Lung microvascular endothelial cell (primary cell): ENCODE measurements at regions not wholly inside any gene's neighbourhood (a gene's known extent, or its start where the extent isn't known, plus 50 kb on each side); places are given as distances from the start of the nearest gene placed in this dataset.

Source experiments
- DNase-seq, 2 donors: peaks; one replicate each; pipeline versions ENCODE4 v3.0.0 to v3.0.0-alpha.2; 2010; ENCODE audit warnings: low read depth in 2 of 2

DNA sequence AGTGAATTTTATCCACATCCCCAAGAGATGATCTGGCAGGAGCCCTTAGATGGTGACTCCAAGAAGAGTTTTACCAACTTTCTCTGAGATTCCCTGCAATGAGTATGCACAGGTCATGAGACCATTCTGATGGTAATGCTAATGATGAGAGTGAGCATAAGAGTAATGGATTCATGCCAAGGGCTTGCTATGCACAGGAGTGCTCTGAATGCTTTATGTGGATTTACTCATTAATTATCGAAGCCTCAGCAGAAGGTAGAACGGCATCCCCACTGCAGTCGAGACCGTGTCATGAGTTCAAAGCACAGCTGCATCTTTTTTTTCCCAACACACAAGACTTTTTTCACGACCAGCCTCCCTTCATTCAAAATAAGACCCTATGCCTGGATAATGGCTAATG is 355.0 kb downstream of the RAB28 start:
- DNase-seq: no peak

DNA sequence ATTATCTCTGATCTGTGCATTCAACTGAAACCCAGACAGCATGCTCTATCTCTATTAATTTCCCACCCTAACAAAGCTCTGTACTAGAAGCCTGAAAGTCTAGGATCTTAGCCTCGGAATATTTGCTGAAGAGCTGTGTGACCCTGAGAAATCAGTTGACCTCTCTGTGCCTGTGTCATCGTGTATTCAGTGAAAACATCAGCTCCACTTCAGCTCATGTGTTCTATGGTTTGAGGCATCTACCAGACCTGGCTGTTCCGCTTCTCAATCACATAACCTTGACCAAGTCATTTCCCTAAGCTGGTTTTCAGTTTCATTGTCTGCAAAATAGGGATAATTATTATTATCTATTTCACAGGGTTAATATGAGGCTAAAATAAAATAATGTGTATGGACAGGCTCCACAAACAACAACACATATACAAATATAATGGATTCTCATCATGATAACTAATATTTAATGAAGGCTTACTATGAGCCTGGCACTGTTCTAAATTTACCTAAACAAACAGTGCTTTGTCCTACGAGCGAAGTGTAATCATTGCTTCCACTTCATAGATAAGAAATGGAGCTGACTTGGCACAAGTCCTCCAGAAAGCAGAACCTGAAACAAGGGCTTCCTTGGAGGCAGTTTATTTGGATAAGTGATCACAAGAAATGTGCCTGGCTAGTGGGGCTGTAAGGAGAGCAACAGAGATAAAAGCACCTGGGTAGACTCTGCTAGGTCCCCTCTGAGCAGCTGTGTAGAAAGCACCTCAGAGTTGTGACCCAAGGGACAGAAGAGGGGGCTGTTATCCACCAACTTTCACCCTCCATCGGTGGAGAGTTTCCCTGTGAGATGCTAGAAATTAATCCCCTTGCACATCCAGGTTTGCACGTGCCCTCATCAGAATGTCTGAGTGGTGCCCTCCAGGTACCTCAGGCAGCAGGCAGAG is 356.9 kb downstream of the RAB28 start:
- no peak for DNase-seq

DNA sequence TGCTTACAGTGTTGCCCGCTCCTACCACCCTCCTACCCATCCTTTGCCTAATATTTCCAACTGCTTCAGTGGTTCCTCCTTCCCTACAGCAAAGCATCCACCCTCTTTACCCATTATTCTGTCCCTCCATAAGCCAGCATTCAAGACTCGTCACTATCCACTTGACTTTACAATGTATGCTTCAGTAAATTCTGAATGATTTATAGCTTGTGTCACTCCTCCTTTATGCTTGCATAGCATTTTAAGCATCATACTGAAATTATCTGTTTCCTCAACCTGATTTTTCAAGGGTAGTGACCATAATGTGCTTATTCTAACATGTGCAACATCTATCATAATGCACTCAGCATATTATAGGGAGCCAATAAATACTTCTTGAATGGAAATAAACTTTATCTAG is 365.5 kb downstream of the RAB28 start:
- no peak for DNase-seq

DNA sequence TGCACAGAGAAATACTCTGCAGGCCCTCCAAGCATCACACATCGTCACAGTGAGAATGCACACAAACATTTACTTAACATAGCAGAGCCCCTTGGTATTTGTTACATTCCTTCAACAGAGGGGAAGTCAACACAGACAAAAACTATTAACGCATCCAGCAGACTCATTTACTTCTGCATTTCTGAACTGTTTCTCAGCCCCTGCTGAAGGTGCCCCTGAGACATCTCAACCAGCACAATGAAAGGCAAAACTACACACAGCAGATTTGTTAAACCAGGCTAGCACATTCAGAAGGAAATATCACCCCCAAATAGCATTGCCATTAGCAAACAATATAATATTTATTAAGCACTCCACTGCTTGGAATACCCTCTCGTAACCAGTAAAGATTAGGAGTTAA is 367.0 kb downstream of the RAB28 start:
- DNase-seq: no peak

DNA sequence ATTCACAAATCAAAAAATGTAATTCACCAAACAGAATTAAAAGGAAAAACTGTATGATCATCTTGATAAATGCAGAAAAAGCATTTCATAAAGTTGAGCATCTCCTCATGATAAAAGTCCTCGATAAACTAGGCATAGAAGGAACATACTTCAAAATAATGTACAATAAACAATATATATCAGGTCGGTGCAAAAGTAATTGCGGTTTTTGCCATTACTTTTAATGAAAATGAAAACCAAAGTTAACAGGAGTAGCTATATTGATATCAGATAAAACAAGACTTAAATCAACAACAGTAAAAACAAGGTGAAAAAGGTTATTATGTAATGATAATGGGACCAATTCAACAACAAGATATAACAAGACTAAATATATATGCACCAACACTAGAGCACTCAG is 372.1 kb downstream of the RAB28 start:
- no peak for DNase-seq

DNA sequence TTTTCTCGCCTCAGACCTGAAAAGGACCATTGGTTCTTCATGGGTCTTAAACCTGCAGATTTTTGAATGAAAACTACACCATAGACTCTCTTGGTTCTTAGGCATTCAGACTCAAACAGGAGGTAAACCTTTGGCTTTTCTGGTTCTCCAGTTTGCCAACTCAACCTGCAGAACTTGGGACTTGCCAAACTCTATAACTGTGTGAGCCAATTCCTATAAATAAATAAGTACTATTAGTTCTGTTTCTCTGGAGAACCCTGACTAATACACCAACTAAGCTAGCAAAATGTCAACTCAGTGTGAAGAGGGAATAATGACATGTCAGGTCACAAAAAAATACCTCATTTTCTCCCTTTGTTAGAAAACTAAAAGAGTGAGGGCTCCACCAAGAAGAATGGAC is 374.6 kb downstream of the RAB28 start:
- no peak for DNase-seq

DNA sequence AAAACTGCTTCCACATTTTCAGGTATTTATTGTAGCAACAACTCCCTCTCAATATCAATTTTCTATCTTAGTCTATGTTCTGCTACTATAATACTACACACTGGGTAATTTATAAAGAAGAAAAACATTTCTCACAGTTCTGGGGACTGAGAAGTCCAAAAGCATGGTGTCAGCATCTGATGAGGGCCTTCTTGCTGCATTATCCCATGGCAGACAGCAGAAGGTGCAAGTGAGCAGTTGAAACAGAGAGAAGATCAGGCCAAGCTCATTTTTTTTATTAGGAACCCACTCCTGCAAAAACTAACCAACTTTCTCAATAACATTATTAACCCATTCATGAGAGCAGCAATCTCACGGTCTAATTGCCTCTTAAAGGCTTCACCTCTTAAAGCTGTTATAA is 376.0 kb downstream of the RAB28 start:
- no peak for DNase-seq

DNA sequence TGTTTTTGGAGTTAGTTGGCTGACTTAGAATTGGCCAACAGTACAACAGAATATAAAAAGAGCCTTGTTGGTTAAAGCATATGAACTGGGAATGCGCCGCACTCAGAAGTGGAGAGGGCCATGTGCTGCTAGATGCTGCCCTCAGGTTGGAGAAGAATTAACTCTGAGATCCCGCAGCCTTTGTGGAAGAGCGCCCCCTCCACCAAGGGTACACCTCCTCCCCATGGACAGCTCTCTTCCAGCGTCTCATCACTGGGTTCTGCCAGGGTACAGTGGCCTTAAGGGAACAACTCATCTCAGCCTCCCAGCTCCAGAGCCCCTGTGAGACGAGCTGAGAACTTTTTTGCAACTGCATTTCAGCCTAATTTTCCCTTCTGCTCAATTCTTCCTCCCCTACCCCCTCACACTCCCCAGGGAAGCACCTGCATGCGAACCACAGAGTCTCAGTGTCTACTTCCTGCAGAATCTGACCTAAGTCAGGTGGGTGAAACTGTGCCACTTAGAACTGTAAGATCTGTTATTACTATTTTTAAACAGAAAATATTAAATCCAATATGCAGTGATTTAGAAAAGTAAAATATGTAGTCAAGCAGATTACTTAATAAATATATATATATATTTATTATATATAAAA is 380.6 kb downstream of the RAB28 start:
- no peak for DNase-seq

DNA sequence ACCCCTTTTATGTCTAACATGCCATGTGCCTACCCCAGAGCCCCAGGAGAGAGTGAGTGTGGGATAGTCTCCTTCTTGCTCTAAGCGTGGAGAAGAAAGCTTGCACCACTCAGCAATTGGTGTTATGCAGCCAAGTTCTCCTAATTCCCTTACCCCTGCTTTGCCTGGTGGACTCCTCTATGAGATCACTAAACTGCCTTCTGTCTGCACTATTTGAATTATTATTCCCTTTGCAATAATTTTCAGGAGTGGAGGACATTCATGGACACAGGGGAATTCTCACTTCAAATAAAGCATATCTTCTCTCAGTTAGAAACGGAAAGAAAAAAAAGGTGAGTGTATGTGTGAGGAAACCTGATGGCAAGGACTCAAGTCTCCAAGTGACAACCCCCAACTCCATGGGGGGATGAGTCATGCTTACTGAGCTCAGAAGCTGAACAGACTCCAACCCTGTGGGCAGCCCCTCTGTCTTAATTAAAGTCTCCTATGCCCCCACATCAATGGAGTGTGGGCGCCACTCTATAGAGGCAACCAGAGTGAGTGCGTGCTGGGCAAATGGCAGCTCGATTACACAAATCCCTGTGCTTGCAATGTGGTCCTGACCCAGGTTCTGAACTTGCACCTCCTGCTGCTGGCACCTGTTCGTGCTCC is 381.9 kb downstream of the RAB28 start:
- DNase-seq: no peak

DNA sequence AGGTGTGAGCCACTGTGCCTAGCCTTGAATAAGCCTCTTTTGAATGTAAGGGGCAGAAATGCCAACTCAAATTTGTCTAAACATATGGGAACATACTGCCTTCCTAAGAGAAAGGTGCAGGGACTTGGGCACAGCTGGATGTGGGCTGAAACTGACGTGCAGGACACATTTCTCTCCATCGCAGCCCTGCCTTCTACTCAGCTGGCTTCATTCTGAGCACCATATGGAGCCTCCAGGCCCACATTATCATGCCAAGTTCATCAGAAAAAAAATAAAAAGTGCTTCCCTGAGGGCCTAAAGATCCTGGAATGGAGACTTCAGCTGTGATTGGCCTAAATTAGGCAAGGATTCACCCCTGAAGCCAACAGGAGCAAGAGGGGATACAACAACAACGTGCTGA is 386.2 kb downstream of the RAB28 start:
- no peak for DNase-seq

DNA sequence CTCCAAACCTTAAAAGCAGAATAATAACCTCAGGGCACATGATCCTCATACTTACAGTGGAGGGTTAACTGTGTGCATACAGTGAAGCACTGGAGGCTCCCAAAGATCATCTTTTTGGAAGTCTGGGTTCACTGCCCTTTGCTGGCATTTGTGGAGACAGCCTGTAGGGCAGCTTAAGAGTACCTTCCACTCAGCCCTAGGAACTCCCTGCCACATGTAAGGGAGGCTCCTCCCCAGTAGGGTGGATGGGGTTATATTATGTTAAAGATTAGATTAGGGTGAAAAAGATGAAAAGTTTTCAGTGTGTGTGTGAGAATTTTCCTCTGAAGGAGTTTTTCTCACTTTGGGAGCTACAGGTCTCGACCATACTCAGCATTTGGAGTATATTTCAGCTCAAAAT is 388.4 kb downstream of the RAB28 start:
- no peak for DNase-seq

DNA sequence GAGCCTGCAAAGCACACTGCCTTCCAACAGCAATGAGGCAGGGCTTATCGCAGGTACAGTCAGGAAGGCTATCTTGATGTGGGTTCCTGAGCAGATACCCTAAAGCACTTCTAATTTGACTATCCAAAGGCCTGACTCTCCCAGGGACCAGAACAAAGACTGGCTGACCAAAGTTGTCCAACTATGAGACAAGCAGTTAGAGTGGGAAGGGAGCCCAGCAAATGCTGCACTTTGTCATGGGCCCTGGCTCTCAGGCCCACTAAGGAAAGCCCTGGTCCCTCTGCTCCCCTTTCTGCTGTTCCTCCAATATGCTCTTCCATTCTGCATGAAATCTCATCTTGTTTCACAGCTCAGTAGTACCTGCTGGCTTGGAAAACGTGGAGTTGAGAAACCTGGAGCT is 391.0 kb downstream of the RAB28 start:
- DNase-seq: no peak

DNA sequence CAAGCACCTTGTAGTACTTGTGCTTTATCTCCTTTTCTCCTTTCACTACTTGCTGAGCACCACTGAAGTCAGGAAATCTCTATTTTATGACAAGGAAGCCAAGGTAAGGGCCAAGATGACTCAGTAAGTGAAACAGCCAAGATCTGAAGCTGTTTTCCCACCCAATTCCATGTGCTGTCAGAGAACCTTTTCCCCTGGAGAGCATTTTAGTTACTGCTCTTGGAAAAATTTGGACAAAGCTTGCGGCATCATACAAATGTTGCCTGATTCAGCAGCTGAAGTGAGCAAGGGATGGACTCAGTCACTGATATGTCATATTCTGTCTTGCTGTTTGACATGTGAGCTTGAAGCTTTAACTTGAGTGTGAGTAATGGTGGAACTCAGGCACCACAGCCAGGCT is 391.4 kb downstream of the RAB28 start:
- no peak for DNase-seq

DNA sequence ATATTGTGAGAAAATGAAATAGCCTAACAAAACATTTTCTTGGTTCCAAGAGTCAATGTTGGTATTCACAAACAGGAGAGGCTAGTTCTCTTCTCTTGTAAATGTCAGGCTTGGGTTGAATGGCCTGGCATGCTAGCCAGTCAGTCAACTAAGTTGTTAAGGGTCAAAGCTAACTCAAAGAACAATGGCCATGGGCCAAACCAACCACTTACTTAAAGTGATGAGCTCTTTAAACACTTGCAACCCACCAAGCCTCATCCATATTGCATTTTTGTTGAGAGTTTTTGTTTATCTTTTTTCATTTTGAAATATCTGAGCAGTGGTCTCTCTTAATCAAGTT is 394.5 kb downstream of the RAB28 start:
- DNase-seq: no peak

DNA sequence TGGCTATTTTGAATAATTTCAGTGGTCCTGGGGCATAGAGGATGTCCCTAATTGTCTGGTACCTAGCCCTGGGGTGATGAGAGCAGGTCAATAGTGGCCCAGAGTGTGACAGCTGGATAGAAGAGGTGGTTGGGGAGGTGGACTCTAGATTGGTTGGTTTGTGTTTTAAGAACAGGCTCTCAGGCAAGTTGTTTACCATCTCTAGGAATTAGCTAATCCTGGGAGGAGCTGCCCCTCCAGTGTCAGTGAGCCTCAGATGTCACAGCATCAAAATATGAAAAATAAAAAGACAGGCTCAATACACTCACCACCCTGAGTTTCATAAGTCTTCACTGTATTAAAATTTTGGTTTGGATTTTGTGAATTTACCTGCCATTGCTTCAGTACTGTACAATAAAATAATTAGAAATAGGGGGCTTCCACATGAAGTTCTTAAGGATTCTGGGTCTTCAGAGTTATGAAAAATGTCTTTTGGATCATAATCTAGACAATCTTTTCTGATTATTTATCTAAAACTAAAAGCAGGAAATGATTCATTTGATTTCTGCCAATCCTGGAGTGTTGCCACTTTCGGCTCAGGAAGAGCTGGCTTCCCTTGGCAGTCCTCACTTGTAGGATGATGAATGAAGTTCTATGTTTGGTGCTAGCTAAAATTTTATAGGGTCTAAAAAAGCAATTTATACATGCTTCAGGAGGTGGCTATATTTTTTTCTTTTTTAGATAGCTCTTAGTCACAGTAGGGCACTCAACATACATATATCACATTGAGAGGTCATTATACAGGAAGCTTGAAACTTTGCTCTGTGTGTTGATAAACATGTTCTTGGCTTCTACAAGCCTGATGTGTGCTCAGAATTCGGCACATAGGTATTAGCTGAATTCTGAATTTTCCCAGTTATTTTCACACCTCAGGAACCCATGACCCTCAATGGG is 395.1 kb downstream of the RAB28 start:
- peak; percentile 49 to 50 for DNase-seq

DNA sequence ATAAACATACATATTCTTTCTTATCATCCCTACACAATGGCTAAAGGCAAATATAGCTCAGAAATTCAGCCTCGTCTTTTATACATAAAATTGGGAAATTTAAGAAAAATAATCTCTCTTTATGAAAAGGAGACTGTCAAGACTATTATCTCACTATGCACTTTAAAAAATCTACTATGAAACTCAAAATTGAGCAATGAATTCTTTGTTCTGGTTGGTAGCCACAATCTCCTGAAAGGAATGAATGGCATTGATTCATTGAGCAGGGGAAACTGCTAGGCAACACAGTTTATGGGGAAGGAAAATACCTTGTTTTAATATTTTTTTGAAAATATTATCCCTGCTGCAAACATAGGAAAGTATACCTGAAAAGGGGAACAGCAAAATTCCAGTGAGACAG is 397.1 kb downstream of the RAB28 start:
- DNase-seq: no peak

DNA sequence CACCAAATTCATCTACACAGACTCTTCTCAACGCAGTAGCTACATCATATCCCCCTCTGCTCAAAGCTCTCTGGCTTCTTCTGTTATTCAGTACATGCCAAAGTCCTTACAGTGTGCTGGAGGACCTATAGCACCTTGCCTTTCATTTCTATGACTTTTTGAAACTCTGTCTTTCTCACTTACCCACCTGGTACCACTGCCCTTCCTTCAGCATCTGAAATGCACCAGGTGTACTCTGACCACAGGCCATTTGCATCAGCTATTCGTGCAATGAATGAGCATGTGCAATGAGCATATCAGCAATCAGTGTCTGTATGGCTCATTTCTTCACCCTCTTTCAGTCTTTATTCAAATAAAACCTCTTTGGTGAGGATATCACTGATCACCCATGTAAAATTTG is 399.9 kb downstream of the RAB28 start:
- DNase-seq: no peak

DNA sequence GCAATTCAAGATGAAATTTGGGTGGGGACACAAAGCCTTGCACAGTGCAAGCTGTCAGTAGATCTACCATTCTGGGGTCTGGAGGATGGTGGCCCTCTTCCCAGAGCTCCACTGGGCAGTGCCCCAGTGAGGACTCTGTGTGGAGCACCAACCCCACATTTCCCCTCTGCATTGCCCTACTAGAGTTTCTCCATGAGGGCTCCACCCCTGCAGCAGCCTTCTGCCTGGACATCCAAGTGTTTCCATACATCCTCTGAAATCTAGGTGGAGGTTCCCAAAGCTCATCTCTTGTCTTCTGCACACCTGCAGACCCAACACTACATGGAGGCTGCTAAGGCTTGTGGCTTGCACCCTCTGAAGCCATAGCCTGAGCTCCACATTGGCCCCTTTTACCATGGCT is 402.3 kb downstream of the RAB28 start:
- no peak for DNase-seq

DNA sequence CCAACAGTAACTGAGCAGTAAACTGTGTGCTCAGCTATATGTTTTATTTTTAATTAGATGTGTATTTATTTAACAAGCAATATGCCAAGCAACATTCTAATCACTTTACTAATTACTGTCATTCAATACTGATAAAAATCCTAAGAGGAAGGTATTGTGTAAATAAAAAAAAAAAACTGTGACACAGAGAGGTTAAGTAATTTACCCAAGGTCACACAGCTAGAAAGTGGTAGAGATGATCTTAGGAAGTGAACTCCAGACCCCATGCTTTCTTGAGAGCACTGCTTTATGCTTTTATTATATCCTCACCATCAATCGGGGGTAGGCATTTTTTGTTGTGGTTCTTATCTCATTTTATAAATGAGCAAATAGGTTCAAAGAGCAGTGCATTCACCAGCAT is 417.1 kb downstream of the RAB28 start:
- no peak for DNase-seq

DNA sequence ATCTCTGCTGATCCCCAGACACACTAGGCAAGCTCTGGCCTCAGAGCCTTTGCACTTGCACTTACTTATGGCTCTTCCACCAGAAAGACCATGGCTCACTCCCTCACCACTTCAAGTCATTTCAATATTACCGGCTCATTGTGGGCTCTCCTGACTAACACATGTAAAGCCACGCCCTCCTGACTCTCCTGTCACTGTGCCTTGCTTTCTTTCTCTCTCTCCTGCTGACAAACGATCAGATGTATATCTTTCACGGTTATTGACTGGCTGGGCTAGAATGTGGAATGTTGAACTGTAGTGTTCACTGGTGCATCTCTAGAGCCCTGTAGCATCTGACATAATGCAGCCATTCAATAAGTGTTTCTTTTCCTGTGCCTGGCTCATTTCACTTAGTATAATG is 425.1 kb downstream of the RAB28 start:
- DNase-seq: no peak

DNA sequence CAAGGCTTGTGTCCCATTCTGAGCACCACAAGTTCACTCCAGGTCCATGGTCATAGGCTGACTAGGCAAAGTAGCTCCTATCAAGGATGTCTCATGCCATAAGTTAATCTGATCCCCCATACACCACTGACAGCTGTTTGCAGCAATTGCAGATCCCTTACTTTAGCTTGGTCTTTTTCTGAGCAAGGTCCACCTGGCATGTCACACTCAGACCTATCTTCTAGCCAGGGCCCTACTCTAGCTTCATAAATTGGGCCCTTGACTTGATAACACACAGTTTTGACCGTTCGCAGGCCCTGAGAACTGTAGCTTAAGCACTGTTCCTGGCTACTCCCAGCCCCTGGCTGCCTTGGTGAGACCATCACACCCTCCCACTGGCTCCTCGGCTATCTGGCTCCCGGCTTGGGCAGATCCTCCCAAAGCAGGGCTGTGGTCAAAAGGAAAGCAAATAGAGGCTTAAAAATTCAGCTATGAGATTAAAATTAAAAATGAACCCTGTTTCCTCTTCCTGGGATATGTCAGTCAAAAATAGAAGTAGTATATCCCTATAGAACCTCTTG is 427.4 kb downstream of the RAB28 start:
- DNase-seq: no peak
